ENCODE measurements at regions not wholly inside any gene's neighbourhood (a gene's known extent, or its start where the extent isn't known, plus 50 kb on each side); places are given as distances from the start of the nearest gene placed in this dataset.

DNA sequence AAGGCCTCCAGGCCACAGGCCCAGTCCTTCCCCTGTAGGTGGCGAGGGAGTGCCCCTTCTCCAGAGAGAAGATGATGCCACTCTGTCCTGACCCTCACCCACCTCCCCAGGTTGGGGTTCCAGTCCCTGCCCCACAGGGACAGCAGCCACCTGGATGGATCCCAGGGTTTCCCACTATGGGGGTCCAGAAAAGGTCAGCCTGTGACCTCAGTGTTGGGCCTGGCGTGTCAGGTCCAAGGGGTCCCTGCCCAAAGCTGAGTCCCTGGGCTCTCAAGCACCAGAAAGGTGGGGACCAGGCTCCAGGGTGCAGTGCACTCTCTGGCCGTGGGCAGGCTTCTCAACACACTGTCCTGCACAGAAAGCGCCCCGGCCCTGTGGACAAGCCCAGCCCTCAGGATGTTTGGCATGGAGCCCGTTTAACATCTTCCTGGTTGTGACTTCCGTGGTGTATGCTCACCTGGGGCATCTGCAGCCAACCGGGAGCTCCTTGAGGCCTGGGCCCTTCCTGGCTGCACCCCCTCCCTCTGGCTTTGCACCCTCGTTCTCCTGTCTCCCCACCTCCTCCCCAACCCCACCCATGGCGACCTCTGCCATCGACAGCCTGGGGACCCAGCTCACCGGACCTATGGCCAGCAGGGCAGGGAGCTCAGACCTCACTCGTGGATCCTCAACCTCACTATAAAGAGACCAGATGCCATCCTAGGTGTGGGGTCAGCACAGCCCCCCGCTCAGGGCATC, 58.3 kb upstream of the PPP2R2D start:
- no peaks in the 10 kb centered on the region for H3K27me3 ChIP-seq
- TF ChIP-seq POLR2A (IDR thresholded peaks at IDR 0.05), result no peak
- TF ChIP-seq, protein P1, sequence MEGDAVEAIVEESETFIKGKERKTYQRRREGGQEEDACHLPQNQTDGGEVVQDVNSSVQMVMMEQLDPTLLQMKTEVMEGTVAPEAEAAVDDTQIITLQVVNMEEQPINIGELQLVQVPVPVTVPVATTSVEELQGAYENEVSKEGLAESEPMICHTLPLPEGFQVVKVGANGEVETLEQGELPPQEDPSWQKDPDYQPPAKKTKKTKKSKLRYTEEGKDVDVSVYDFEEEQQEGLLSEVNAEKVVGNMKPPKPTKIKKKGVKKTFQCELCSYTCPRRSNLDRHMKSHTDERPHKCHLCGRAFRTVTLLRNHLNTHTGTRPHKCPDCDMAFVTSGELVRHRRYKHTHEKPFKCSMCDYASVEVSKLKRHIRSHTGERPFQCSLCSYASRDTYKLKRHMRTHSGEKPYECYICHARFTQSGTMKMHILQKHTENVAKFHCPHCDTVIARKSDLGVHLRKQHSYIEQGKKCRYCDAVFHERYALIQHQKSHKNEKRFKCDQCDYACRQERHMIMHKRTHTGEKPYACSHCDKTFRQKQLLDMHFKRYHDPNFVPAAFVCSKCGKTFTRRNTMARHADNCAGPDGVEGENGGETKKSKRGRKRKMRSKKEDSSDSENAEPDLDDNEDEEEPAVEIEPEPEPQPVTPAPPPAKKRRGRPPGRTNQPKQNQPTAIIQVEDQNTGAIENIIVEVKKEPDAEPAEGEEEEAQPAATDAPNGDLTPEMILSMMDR (IDR thresholded peaks at IDR 0.05), result no peak
- no peak for TF ChIP-seq EP300 (IDR thresholded peaks at IDR 0.05)
- H3K9me3 ChIP-seq, result no peaks in the 10 kb centered on the region
- H3K36me3 ChIP-seq, result no peaks in the 10 kb centered on the region
- WGBS, 2 donors, result 75 to 83% methylated on average over 7 to 14 of the region's 14 CpGs
- DNase-seq (ENCODE audit: low spot score in 2 of 2), result no peak
- no peak overlapping the region for H3K27ac ChIP-seq
- no peak overlapping the region for H3K4me3 ChIP-seq
- no peaks in the 10 kb centered on the region for H3K4me1 ChIP-seq

DNA sequence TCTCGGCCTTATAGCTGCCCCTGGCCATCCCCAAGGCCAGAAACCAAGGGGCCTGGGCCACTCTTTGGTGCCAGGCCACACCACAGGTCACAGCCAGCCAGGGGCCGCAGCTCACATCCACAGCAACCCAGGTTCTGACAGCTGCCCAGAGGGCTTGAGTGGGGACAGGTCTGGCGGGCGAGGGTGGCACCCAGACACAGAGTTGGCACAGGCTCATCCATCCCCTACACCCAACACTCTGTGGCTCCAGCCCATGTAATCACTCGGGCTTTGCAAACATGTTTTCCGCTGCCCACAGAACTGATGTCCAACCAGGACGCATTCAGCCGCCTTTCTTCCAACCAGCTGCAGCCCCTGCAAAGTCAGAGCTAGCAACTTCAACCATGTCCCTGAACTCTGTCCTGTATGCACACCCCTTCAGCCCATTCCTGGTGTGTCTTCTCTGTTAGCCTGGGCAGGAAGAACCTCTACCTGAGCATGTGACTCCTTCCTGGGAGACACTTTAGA, 57.7 kb upstream of the PPP2R2D start:
- Histone ChIP-seq H3K27me3 (no peaks in the 10 kb centered on the region), H3K36me3 (no peaks in the 10 kb centered on the region), H3K27ac (no peak overlapping the region), H3K9me3 (no peaks in the 10 kb centered on the region), H3K4me3 (no peak overlapping the region), H3K4me1 (no peaks in the 10 kb centered on the region)
- TF ChIP-seq POLR2A (IDR thresholded peaks at IDR 0.05) (no peak), EP300 (IDR thresholded peaks at IDR 0.05) (no peak)
- TF ChIP-seq, protein P1 (IDR thresholded peaks at IDR 0.05), result no peak
- 89 to 91% methylated on average over 8 of the region's 8 CpGs for WGBS, 2 donors
- DNase-seq (ENCODE audit: low spot score in 2 of 2), result no peak

- Histone ChIP-seq H3K4me1 (no peaks in the 10 kb centered on the region), H3K9me3 (no peaks in the 10 kb centered on the region), H3K27me3 (no peaks in the 10 kb centered on the region), H3K4me3 (no peak overlapping the region), H3K36me3 (no peaks in the 10 kb centered on the region), H3K27ac (no peak overlapping the region)
- DNase-seq (ENCODE audit: low spot score in 2 of 2), result no peak
- TF ChIP-seq POLR2A (IDR thresholded peaks at IDR 0.05) (no peak), EP300 (IDR thresholded peaks at IDR 0.05) (no peak)
- TF ChIP-seq, protein P1 (IDR thresholded peaks at IDR 0.05), result no peak
- WGBS, 2 donors, result 96 to 97% methylated on average over 16 of the region's 16 CpGs
These were observed 56.9 kb upstream of the PPP2R2D start for GRCh38 chr10:131843881-131844284.

DNA sequence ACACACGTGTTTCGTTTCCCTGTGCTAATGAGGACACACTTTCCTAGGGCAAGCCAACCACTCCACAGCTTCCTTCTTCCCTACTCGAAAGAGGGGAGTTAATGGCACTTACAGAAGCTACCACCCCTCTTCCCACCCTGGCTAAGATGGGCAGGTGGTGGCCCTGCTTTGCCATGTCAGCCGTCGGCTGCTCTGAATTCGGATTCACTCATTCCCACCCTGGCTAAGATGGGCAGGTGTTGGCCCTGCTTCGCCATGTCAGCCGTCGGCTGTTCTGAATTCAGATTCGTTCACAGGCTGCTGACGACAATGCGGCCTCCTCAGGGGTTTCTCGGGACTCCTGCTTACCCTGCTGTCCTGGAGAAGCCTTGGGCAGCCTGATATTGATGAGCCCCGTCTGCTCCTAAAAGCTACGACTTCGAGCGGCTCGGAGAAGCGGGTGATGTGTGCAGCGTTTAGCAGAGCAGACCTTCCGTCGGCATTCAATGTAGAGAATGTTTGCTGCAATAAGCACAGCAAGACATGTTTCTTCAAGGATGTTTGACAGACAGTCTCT, 56.2 kb upstream of the PPP2R2D start:
- Histone ChIP-seq H3K4me1 (no peaks in the 10 kb centered on the region), H3K27me3 (no peaks in the 10 kb centered on the region), H3K9me3 (no peaks in the 10 kb centered on the region), H3K36me3 (no peaks in the 10 kb centered on the region), H3K27ac (no peak overlapping the region), H3K4me3 (no peak overlapping the region)
- 89 to 91% methylated on average over 22 of the region's 22 CpGs for WGBS, 2 donors
- TF ChIP-seq, protein P1 (IDR thresholded peaks at IDR 0.05), result no peak
- no peak for TF ChIP-seq POLR2A (IDR thresholded peaks at IDR 0.05)
- TF ChIP-seq EP300 (IDR thresholded peaks at IDR 0.05), result no peak
- no peak for DNase-seq (ENCODE audit: low spot score in 2 of 2)

DNA sequence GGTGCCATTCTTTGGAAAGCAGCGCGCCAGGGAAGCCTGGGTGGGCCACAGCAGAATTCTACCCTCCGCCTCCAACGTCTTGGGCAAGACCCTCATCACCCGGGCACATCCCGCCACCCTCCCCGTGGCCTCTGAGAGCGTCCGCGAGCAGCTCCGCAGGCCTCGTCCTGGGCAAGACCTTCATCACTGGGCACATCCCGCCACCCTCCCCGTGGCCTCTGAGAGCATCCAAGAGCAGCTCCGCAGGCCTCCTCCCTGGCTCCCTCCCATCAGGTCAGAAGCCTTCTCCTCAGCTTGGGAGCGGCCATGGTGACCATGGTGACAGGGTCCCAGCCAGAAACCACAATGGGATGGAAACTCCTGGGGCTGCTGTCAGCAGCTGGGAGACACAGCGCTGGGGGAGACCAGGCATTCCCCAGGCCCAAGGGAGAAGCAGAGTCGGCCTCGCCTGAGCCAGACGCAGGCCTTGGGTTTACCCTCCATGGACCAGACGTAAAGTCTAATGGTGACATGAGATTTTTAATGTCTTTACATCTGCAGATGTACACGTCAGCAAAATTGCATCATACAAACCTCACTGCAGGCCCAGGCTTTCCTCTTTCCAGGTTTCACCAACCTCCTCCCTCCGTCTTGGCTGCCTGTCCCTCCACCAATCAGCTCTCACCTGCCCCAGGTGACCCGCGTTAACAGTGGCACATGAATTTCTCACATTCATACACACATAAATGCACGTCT, 55.1 kb upstream of the PPP2R2D start:
- Histone ChIP-seq H3K27ac (no peak overlapping the region), H3K27me3 (no peaks in the 10 kb centered on the region), H3K9me3 (no peaks in the 10 kb centered on the region), H3K4me1 (no peaks in the 10 kb centered on the region), H3K4me3 (no peak overlapping the region), H3K36me3 (no peaks in the 10 kb centered on the region)
- DNase-seq (ENCODE audit: low spot score in 2 of 2), result no peak
- no peak for TF ChIP-seq POLR2A (IDR thresholded peaks at IDR 0.05)
- no peak for TF ChIP-seq EP300 (IDR thresholded peaks at IDR 0.05)
- TF ChIP-seq, protein P1 (IDR thresholded peaks at IDR 0.05), result no peak
- 83 to 87% methylated on average over 24 to 26 of the region's 26 CpGs for WGBS, 2 donors
